ENCODE measurements at regions not wholly inside any gene's neighbourhood (a gene's known extent, or its start where the extent isn't known, plus 50 kb on each side); places are given as distances from the start of the nearest gene placed in this dataset.

DNA sequence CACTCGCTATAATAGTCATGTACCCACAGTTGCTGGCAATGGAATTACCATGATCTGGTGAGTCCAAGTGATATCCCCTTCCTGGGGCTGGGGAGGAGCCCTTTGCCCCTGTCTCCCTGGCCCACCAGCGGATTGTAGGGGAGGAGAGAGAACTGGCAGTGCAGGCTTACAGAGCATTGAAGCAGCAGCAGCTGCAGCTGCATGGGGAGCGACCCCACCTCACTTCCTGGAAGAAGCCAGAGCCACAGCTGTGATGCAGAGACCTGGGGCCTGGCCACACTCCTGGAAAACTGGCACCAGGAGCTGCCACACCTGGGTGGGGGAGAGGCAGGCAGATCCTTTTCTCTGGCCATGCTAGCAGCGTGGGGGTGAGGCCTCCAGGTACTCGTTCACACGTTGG is 300.1 kb upstream of the PROK2 start:
- TF ChIP-seq, protein P1, sequence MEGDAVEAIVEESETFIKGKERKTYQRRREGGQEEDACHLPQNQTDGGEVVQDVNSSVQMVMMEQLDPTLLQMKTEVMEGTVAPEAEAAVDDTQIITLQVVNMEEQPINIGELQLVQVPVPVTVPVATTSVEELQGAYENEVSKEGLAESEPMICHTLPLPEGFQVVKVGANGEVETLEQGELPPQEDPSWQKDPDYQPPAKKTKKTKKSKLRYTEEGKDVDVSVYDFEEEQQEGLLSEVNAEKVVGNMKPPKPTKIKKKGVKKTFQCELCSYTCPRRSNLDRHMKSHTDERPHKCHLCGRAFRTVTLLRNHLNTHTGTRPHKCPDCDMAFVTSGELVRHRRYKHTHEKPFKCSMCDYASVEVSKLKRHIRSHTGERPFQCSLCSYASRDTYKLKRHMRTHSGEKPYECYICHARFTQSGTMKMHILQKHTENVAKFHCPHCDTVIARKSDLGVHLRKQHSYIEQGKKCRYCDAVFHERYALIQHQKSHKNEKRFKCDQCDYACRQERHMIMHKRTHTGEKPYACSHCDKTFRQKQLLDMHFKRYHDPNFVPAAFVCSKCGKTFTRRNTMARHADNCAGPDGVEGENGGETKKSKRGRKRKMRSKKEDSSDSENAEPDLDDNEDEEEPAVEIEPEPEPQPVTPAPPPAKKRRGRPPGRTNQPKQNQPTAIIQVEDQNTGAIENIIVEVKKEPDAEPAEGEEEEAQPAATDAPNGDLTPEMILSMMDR (IDR thresholded peaks at IDR 0.05; ENCODE audit: insufficient read depth, low read depth, low read length): no peak
- no peak for TF ChIP-seq EZH2 (IDR thresholded peaks at IDR 0.05; ENCODE audit: insufficient read depth, low read length)

All from astrocyte (in vitro differentiated cells and primary cell).